Panc1 (cell line): ENCODE measurements at regions not wholly inside any gene's neighbourhood (a gene's known extent, or its start where the extent isn't known, plus 50 kb on each side); places are given as distances from the start of the nearest gene placed in this dataset.

Experiments used
- TF ChIP-seq, protein P1 (sequence below): fragments of 450-650 bp; IDR thresholded peaks from 2 replicates; pipeline ENCODE4 v1.5.1; 2017; ENCODE audit warnings: mild to moderate bottlenecking
- TF ChIP-seq, protein P2 (sequence below), 2 experiments: IDR thresholded peaks; 2 replicates each; pipeline ENCODE4 v1.6.1; 2011 to 2012; ENCODE audit warnings: low read depth in 2 of 2, control low read depth in 1 of 2, low read length in 1 of 2, mild to moderate bottlenecking in 1 of 2, moderate library complexity in 1 of 2; ENCODE audit not compliant: insufficient read depth in 1 of 2

DNA sequence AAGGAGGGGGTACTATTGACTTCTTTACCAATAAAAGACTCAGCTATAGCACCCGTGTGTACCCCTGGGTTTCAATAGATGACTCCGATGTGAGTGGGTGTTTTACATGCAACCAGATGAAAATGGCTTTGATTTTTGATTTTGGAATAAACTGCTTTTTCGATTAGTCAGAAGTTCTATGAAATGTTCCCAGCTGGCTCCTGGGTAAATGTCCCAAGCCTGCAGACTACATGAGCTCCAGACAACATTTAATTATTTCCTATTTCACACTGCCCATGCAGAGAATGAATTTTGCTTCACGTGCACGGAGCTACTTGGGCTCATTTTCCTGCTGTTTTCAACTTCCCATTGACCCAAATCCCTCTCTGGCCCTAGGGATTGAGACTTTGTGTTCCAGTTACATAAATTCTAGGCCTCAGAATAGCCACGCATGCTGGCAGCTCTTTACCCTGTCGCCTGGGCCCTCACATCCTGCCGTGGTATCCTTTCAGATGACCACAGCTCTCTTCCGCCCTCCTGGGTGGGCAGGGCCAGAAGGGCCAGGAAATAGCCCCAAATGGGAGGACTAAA is 59.7 kb downstream of the GPR6 start:
- TF ChIP-seq, protein P1, sequence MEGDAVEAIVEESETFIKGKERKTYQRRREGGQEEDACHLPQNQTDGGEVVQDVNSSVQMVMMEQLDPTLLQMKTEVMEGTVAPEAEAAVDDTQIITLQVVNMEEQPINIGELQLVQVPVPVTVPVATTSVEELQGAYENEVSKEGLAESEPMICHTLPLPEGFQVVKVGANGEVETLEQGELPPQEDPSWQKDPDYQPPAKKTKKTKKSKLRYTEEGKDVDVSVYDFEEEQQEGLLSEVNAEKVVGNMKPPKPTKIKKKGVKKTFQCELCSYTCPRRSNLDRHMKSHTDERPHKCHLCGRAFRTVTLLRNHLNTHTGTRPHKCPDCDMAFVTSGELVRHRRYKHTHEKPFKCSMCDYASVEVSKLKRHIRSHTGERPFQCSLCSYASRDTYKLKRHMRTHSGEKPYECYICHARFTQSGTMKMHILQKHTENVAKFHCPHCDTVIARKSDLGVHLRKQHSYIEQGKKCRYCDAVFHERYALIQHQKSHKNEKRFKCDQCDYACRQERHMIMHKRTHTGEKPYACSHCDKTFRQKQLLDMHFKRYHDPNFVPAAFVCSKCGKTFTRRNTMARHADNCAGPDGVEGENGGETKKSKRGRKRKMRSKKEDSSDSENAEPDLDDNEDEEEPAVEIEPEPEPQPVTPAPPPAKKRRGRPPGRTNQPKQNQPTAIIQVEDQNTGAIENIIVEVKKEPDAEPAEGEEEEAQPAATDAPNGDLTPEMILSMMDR, result no peak
- TF ChIP-seq, protein P2, sequence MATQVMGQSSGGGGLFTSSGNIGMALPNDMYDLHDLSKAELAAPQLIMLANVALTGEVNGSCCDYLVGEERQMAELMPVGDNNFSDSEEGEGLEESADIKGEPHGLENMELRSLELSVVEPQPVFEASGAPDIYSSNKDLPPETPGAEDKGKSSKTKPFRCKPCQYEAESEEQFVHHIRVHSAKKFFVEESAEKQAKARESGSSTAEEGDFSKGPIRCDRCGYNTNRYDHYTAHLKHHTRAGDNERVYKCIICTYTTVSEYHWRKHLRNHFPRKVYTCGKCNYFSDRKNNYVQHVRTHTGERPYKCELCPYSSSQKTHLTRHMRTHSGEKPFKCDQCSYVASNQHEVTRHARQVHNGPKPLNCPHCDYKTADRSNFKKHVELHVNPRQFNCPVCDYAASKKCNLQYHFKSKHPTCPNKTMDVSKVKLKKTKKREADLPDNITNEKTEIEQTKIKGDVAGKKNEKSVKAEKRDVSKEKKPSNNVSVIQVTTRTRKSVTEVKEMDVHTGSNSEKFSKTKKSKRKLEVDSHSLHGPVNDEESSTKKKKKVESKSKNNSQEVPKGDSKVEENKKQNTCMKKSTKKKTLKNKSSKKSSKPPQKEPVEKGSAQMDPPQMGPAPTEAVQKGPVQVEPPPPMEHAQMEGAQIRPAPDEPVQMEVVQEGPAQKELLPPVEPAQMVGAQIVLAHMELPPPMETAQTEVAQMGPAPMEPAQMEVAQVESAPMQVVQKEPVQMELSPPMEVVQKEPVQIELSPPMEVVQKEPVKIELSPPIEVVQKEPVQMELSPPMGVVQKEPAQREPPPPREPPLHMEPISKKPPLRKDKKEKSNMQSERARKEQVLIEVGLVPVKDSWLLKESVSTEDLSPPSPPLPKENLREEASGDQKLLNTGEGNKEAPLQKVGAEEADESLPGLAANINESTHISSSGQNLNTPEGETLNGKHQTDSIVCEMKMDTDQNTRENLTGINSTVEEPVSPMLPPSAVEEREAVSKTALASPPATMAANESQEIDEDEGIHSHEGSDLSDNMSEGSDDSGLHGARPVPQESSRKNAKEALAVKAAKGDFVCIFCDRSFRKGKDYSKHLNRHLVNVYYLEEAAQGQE (IDR thresholded peaks at IDR 0.05; ENCODE audit: insufficient read depth in 1 of 2, low read depth in 2 of 2, low read length in 1 of 2), result no peak
